ENCODE measurements at regions not wholly inside any gene's neighbourhood (a gene's known extent, or its start where the extent isn't known, plus 50 kb on each side); places are given as distances from the start of the nearest gene placed in this dataset.

DNA sequence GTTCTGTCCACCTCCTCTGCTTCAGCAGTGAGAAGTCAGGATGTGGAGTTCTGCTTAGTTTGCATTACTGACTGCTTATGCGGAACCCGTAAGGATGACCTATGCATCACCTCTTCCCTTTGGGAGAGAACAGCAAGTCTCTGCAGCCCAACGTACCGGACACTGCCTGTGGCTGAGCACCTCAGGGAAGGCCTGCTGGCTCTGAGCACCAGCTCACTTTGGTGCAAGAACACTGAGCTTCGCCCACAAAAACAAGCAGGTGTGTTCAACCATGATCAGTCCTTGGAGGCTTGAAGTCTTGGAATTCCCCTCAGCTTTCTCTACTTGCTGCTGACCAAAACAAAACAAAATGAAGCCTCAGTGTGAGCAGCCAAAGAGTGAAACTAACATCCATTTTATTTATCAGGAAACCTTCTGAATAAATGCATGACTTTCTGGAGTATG, 52.7 kb upstream of the NCK2 start:
- H3K9ac ChIP-seq (ENCODE audit: insufficient read length): no peak overlapping the region
- DNase-seq (ENCODE audit: low read depth, low spot score): no peak

DNA sequence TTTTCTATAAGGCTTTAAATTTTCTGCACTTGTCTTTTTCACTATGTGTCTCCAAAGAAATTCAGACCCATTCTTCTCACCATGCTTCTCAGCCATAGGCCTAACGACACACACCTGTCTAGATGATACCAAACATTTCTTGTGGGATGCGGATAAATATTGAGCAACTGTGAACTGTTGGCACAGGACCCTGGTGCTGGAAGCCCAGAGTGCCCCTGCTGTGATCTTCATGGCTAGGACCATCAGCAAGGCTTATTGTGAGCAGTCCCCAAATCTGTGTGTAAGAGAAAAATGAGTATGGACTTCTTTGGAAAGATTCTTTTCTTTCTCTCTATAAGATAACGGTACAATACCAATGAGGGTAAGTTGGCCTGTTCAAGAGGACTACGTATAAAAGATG, 54.1 kb upstream of the NCK2 start:
- no peaks in the 10 kb centered on the region for H3K9me3 ChIP-seq (ENCODE audit: low read depth, low read length)
- no peak overlapping the region for H3K9ac ChIP-seq (ENCODE audit: insufficient read length)
- H3K4me3 ChIP-seq: no peak overlapping the region
- no peak for TF ChIP-seq EZH2 (IDR thresholded peaks at IDR 0.05)
- no peak for TF ChIP-seq FOXP2 (optimal IDR thresholded peaks at IDR 0.05; ENCODE audit: control extremely low read depth, extremely low read length, insufficient read depth)
- TF ChIP-seq POLR2AphosphoS5 (IDR thresholded peaks at IDR 0.05; ENCODE audit: borderline replicate concordance, low read depth, low read length): no peak
- H3K36me3 ChIP-seq (ENCODE audit: insufficient read depth, low read length): no peaks in the 10 kb centered on the region
- no peak for DNase-seq (ENCODE audit: low read depth, low spot score)
- H3K27ac ChIP-seq: no peak overlapping the region

More for the DNA sequence above, 52.7 kb upstream of the NCK2 start:
- TF ChIP-seq FOXP2 (optimal IDR thresholded peaks at IDR 0.05; ENCODE audit: control extremely low read depth, extremely low read length, insufficient read depth) (no peak), POLR2AphosphoS5 (IDR thresholded peaks at IDR 0.05; ENCODE audit: borderline replicate concordance, low read depth, low read length) (no peak), EZH2 (IDR thresholded peaks at IDR 0.05) (no peak)
- Histone ChIP-seq H3K36me3 (ENCODE audit: insufficient read depth, low read length) (no peaks in the 10 kb centered on the region), H3K4me3 (no peak overlapping the region), H3K9me3 (ENCODE audit: low read depth, low read length) (no peaks in the 10 kb centered on the region), H3K27ac (no peak overlapping the region)

GRCh38 chr2:105689484-105689883, 55.2 kb upstream of the NCK2 start:
- H3K27ac ChIP-seq: no peak overlapping the region
- no peaks in the 10 kb centered on the region for H3K9me3 ChIP-seq (ENCODE audit: low read depth, low read length)
- no peak for DNase-seq (ENCODE audit: low read depth, low spot score)
- no peak overlapping the region for H3K4me3 ChIP-seq
- no peak for TF ChIP-seq EZH2 (IDR thresholded peaks at IDR 0.05)
- no peak for TF ChIP-seq POLR2AphosphoS5 (IDR thresholded peaks at IDR 0.05; ENCODE audit: borderline replicate concordance, low read depth, low read length)
- no peak for TF ChIP-seq FOXP2 (optimal IDR thresholded peaks at IDR 0.05; ENCODE audit: control extremely low read depth, extremely low read length, insufficient read depth)
- no peak overlapping the region for H3K9ac ChIP-seq (ENCODE audit: insufficient read length)
- no peaks in the 10 kb centered on the region for H3K36me3 ChIP-seq (ENCODE audit: insufficient read depth, low read length)

DNA sequence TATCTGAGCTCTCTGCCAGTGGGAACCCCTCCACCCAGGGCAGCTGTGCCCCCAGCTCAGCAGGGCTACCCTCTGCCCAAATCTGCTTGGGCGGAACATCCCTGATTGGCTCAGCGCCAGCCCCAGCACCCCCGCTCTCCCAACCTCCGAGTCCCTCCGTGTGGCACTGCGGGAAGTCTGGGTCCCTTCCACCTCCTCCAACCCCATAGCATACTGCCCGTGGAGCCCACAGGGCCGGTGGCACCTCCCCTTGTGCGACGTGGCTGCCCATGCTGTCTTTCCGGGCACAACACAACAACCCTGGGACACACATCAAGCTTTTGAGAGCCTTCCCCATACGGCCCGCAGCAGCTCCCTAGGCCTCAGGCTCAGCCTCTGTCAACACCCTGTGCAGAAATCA, 55.8 kb upstream of the NCK2 start:
- Histone ChIP-seq H3K4me3 (no peak overlapping the region), H3K27ac (no peak overlapping the region), H3K36me3 (ENCODE audit: insufficient read depth, low read length) (no peaks in the 10 kb centered on the region), H3K9ac (ENCODE audit: insufficient read length) (no peak overlapping the region), H3K9me3 (ENCODE audit: low read depth, low read length) (no peaks in the 10 kb centered on the region)
- no peak for TF ChIP-seq FOXP2 (optimal IDR thresholded peaks at IDR 0.05; ENCODE audit: control extremely low read depth, extremely low read length, insufficient read depth)
- no peak for TF ChIP-seq EZH2 (IDR thresholded peaks at IDR 0.05)
- no peak for TF ChIP-seq POLR2AphosphoS5 (IDR thresholded peaks at IDR 0.05; ENCODE audit: borderline replicate concordance, low read depth, low read length)
- no peak for DNase-seq (ENCODE audit: low read depth, low spot score)

DNA sequence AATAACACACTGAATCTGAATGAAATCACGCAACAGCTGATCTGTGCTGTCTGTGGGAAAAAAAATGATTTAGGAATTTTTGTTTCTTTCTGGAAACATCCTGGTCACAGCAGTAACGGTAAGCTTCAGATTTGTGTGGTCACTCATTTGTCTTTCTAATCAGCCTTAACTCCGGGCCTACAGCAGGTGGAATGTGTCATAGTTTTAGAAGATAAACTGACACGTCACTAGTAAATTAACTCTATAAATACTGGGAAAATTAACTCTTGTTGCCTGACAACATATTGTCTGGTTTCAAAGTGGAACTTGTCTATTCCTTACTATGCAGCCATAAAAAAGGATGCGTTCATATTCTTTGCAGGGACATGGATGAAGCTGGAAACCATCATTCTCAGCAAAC, 58.1 kb upstream of the NCK2 start:
- TF ChIP-seq EZH2 (IDR thresholded peaks at IDR 0.05) (no peak), FOXP2 (optimal IDR thresholded peaks at IDR 0.05; ENCODE audit: control extremely low read depth, extremely low read length, insufficient read depth) (no peak), POLR2AphosphoS5 (IDR thresholded peaks at IDR 0.05; ENCODE audit: borderline replicate concordance, low read depth, low read length) (no peak)
- Histone ChIP-seq H3K36me3 (ENCODE audit: insufficient read depth, low read length) (no peaks in the 10 kb centered on the region), H3K4me3 (no peak overlapping the region), H3K9me3 (ENCODE audit: low read depth, low read length) (no peaks in the 10 kb centered on the region), H3K27ac (no peak overlapping the region), H3K9ac (ENCODE audit: insufficient read length) (no peak overlapping the region)
- DNase-seq (ENCODE audit: low read depth, low spot score): no peak

- no peaks in the 10 kb centered on the region for H3K9me3 ChIP-seq (ENCODE audit: low read depth, low read length)
- H3K9ac ChIP-seq (ENCODE audit: insufficient read length): no peak overlapping the region
- no peak overlapping the region for H3K4me3 ChIP-seq
- TF ChIP-seq EZH2 (IDR thresholded peaks at IDR 0.05) (no peak), FOXP2 (optimal IDR thresholded peaks at IDR 0.05; ENCODE audit: control extremely low read depth, extremely low read length, insufficient read depth) (no peak), POLR2AphosphoS5 (IDR thresholded peaks at IDR 0.05; ENCODE audit: borderline replicate concordance, low read depth, low read length) (no peak)
- no peak overlapping the region for H3K27ac ChIP-seq
- no peaks in the 10 kb centered on the region for H3K36me3 ChIP-seq (ENCODE audit: insufficient read depth, low read length)
- no peak for DNase-seq (ENCODE audit: low read depth, low spot score)
Observed at GRCh38 chr2:105683011-105683492, 61.7 kb upstream of the NCK2 start.

- H3K27ac ChIP-seq: no peak overlapping the region
- H3K9ac ChIP-seq (ENCODE audit: insufficient read length): no peak overlapping the region
- TF ChIP-seq FOXP2 (optimal IDR thresholded peaks at IDR 0.05; ENCODE audit: control extremely low read depth, extremely low read length, insufficient read depth): no peak
- TF ChIP-seq POLR2AphosphoS5 (IDR thresholded peaks at IDR 0.05; ENCODE audit: borderline replicate concordance, low read depth, low read length): no peak
- TF ChIP-seq EZH2 (IDR thresholded peaks at IDR 0.05): no peak
- no peaks in the 10 kb centered on the region for H3K9me3 ChIP-seq (ENCODE audit: low read depth, low read length)
- no peak for DNase-seq (ENCODE audit: low read depth, low spot score)
- no peak overlapping the region for H3K4me3 ChIP-seq
- no peaks in the 10 kb centered on the region for H3K36me3 ChIP-seq (ENCODE audit: insufficient read depth, low read length)
Observed at GRCh38 chr2:105682401-105682800, 62.3 kb upstream of the NCK2 start.

GRCh38 chr2:105681927-105682326, 62.8 kb upstream of the NCK2 start:
- no peak for TF ChIP-seq EZH2 (IDR thresholded peaks at IDR 0.05)
- TF ChIP-seq FOXP2 (optimal IDR thresholded peaks at IDR 0.05; ENCODE audit: control extremely low read depth, extremely low read length, insufficient read depth): no peak
- TF ChIP-seq POLR2AphosphoS5 (IDR thresholded peaks at IDR 0.05; ENCODE audit: borderline replicate concordance, low read depth, low read length): no peak
- Histone ChIP-seq H3K4me3 (no peak overlapping the region), H3K36me3 (ENCODE audit: insufficient read depth, low read length) (no peaks in the 10 kb centered on the region)

GRCh38 chr2:105680357-105680756, 64.4 kb upstream of the NCK2 start:
- H3K4me3 ChIP-seq: no peak overlapping the region
- no peak for DNase-seq (ENCODE audit: low read depth, low spot score)
- H3K9me3 ChIP-seq (ENCODE audit: low read depth, low read length): no peaks in the 10 kb centered on the region
- H3K9ac ChIP-seq (ENCODE audit: insufficient read length): no peak overlapping the region
- no peak for TF ChIP-seq EZH2 (IDR thresholded peaks at IDR 0.05)
- no peak for TF ChIP-seq FOXP2 (optimal IDR thresholded peaks at IDR 0.05; ENCODE audit: control extremely low read depth, extremely low read length, insufficient read depth)
- no peak for TF ChIP-seq POLR2AphosphoS5 (IDR thresholded peaks at IDR 0.05; ENCODE audit: borderline replicate concordance, low read depth, low read length)
- no peak overlapping the region for H3K27ac ChIP-seq
- no peaks in the 10 kb centered on the region for H3K36me3 ChIP-seq (ENCODE audit: insufficient read depth, low read length)

More at GRCh38 chr2:105681927-105682326, 62.8 kb upstream of the NCK2 start:
- Histone ChIP-seq H3K9me3 (ENCODE audit: low read depth, low read length) (no peaks in the 10 kb centered on the region), H3K9ac (ENCODE audit: insufficient read length) (no peak overlapping the region), H3K27ac (no peak overlapping the region)
- DNase-seq (ENCODE audit: low read depth, low spot score): no peak

All from SK-N-MC (cell line).